WTC11 (cell line): ENCODE measurements at regions not wholly inside any gene's neighbourhood (a gene's known extent, or its start where the extent isn't known, plus 50 kb on each side); places are given as distances from the start of the nearest gene placed in this dataset.

Experiments
- CREM ChIP-seq: sonication (generic); formaldehyde crosslinking; IDR thresholded peaks from 2 replicates; pipeline ENCODE4 v1.8.1; 2022; ENCODE audit warnings: mild to moderate bottlenecking, missing genetic modification reagents, moderate library complexity
- ESRRA ChIP-seq: sonication (generic); formaldehyde crosslinking; IDR thresholded peaks from 2 replicates; pipeline ENCODE4 v1.8.1; 2022; ENCODE audit warnings: mild to moderate bottlenecking, missing genetic modification reagents, borderline replicate concordance
- RELA ChIP-seq: sonication (generic); formaldehyde crosslinking; IDR thresholded peaks from 2 replicates; pipeline ENCODE4 v1.8.1; 2022; ENCODE audit warnings: missing genetic modification reagents, mild to moderate bottlenecking, borderline replicate concordance
- SP1 ChIP-seq: sonication (generic); formaldehyde crosslinking; conservative IDR thresholded peaks from 2 replicates; pipeline ENCODE4 v1.8.1; 2022; ENCODE audit warnings: missing genetic modification reagents
- TCF7 ChIP-seq: sonication (generic); formaldehyde crosslinking; IDR thresholded peaks from 2 replicates; pipeline ENCODE4 v1.8.0; 2022; ENCODE audit warnings: mild to moderate bottlenecking, low read depth, missing genetic modification reagents, moderate library complexity
- ZBTB21 ChIP-seq: sonication (generic); formaldehyde crosslinking; IDR thresholded peaks from 2 replicates; pipeline ENCODE4 v1.8.1; 2023; ENCODE audit warnings: mild to moderate bottlenecking, missing genetic modification reagents, borderline replicate concordance
- ZNF121 ChIP-seq: sonication (generic); formaldehyde crosslinking; IDR thresholded peaks from 2 replicates; pipeline ENCODE4 v1.8.0; 2023; ENCODE audit warnings: missing genetic modification reagents
- ZNF671 ChIP-seq: fragments of 250-450 bp; sonication (Bioruptor Pico); IDR thresholded peaks from 2 replicates; pipeline ENCODE4 v1.8.0; 2021; ENCODE audit warnings: mild to moderate bottlenecking
- TF ChIP-seq, protein P1 (sequence below): fragments of 200-600 bp; IDR thresholded peaks from 2 replicates; pipeline ENCODE4 v1.8.0; 2022; ENCODE audit warnings: antibody characterized with exemption
- TF ChIP-seq, protein P2 (sequence below): fragments of 250-450 bp; sonication (Bioruptor Pico); IDR thresholded peaks from 2 replicates; pipeline ENCODE4 v2.1.2; 2022; ENCODE audit warnings: mild to moderate bottlenecking, moderate library complexity
- TF ChIP-seq, protein P3 (sequence below): sonication (generic); formaldehyde crosslinking; IDR thresholded peaks from 2 replicates; pipeline ENCODE4 v1.8.1; 2023; ENCODE audit warnings: mild to moderate bottlenecking, missing genetic modification reagents, moderate library complexity
- TF ChIP-seq, protein P4 (sequence below): sonication (generic); formaldehyde crosslinking; IDR thresholded peaks from 2 replicates; pipeline ENCODE4 v1.8.1; 2022; ENCODE audit warnings: low read depth, missing genetic modification reagents, borderline replicate concordance
- TF ChIP-seq, protein P5 (sequence below): sonication (generic); formaldehyde crosslinking; conservative IDR thresholded peaks from 2 replicates; pipeline ENCODE4 v1.8.1; 2022; ENCODE audit warnings: mild to moderate bottlenecking, missing genetic modification reagents

DNA sequence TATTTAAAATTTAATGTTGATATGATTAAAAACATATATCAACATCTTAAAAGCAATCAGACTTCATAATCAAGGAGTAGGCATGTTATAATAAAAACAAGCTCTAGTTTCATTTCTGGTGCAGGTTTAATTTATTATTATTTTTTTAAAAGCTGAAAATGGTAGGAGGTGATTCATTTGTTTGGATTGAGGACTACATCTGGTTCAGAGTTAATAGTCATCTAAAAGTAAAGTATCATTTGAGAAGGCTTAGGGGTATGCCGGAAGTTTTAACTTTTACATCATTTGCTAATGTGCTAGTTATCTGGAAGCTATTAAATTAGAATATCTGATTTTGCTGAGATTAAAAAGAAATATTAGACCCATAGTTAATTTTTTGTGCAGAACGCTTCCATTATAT is 169.5 kb upstream of the LAMA2 start:
- TF ChIP-seq ZNF121, result no peak
- TF ChIP-seq, protein P1, sequence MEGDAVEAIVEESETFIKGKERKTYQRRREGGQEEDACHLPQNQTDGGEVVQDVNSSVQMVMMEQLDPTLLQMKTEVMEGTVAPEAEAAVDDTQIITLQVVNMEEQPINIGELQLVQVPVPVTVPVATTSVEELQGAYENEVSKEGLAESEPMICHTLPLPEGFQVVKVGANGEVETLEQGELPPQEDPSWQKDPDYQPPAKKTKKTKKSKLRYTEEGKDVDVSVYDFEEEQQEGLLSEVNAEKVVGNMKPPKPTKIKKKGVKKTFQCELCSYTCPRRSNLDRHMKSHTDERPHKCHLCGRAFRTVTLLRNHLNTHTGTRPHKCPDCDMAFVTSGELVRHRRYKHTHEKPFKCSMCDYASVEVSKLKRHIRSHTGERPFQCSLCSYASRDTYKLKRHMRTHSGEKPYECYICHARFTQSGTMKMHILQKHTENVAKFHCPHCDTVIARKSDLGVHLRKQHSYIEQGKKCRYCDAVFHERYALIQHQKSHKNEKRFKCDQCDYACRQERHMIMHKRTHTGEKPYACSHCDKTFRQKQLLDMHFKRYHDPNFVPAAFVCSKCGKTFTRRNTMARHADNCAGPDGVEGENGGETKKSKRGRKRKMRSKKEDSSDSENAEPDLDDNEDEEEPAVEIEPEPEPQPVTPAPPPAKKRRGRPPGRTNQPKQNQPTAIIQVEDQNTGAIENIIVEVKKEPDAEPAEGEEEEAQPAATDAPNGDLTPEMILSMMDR, result no peak
- TF ChIP-seq SP1 (CRISPR knock-in tag), result no peak
- TF ChIP-seq RELA (CRISPR knock-in tag), result no peak
- TF ChIP-seq, protein P2, sequence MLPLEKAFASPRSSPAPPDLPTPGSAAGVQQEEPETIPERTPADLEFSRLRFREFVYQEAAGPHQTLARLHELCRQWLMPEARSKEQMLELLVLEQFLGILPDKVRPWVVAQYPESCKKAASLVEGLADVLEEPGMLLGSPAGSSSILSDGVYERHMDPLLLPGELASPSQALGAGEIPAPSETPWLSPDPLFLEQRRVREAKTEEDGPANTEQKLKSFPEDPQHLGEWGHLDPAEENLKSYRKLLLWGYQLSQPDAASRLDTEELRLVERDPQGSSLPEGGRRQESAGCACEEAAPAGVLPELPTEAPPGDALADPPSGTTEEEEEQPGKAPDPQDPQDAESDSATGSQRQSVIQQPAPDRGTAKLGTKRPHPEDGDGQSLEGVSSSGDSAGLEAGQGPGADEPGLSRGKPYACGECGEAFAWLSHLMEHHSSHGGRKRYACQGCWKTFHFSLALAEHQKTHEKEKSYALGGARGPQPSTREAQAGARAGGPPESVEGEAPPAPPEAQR (CRISPR knock-in tag), result no peak
- TF ChIP-seq, protein P3, sequence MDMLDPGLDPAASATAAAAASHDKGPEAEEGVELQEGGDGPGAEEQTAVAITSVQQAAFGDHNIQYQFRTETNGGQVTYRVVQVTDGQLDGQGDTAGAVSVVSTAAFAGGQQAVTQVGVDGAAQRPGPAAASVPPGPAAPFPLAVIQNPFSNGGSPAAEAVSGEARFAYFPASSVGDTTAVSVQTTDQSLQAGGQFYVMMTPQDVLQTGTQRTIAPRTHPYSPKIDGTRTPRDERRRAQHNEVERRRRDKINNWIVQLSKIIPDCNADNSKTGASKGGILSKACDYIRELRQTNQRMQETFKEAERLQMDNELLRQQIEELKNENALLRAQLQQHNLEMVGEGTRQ (CRISPR knock-in tag), result no peak
- TF ChIP-seq, protein P4, sequence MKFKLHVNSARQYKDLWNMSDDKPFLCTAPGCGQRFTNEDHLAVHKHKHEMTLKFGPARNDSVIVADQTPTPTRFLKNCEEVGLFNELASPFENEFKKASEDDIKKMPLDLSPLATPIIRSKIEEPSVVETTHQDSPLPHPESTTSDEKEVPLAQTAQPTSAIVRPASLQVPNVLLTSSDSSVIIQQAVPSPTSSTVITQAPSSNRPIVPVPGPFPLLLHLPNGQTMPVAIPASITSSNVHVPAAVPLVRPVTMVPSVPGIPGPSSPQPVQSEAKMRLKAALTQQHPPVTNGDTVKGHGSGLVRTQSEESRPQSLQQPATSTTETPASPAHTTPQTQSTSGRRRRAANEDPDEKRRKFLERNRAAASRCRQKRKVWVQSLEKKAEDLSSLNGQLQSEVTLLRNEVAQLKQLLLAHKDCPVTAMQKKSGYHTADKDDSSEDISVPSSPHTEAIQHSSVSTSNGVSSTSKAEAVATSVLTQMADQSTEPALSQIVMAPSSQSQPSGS (CRISPR knock-in tag), result no peak
- TF ChIP-seq ZNF671 (CRISPR knock-in tag), result no peak
- TF ChIP-seq CREM (CRISPR knock-in tag), result no peak
- TF ChIP-seq ZBTB21 (CRISPR knock-in tag), result no peak
- TF ChIP-seq, protein P5, sequence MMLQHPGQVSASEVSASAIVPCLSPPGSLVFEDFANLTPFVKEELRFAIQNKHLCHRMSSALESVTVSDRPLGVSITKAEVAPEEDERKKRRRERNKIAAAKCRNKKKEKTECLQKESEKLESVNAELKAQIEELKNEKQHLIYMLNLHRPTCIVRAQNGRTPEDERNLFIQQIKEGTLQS (CRISPR knock-in tag), result no peak
- TF ChIP-seq TCF7 (CRISPR knock-in tag), result no peak
- no peak for TF ChIP-seq ESRRA (CRISPR knock-in tag)
